ENCODE measurements at regions not wholly inside any gene's neighbourhood (a gene's known extent, or its start where the extent isn't known, plus 50 kb on each side); places are given as distances from the start of the nearest gene placed in this dataset.
"Not testable (repeated sequence)": the region's sequence is repeated elsewhere in the genome, so short reads cannot be mapped to it uniquely, and the experiment has no call there.

GRCh38 chr4:189010452-189011217 is 871.4 kb downstream of the TRIML1 start:
- not testable (repeated sequence) for H3K4me1 ChIP-seq (ENCODE audit: control insufficient read depth in 2 of 2, insufficient read depth in 2 of 2, low read length in 1 of 2); H3K27me3 ChIP-seq (ENCODE audit: control insufficient read depth in 1 of 2, insufficient read depth in 2 of 2, low read length in 2 of 2); H3K4me3 ChIP-seq (ENCODE audit: low read depth in 1 of 2, low read length in 2 of 2); H3K9me3 ChIP-seq (ENCODE audit: control insufficient read depth in 2 of 2, insufficient read depth in 1 of 2, low read depth in 1 of 2, low read length in 1 of 2); H3K36me3 ChIP-seq (ENCODE audit: control insufficient read depth in 2 of 2, insufficient read depth in 2 of 2, low read length in 1 of 2); H3K27ac ChIP-seq (ENCODE audit: low read depth in 2 of 2, low read length in 1 of 2)
- WGBS, 2 donors = 82 to 85% methylated on average over 21 to 25 of the region's 27 CpGs

GRCh38 chr4:189021831-189022230 is 882.6 kb downstream of the TRIML1 start:
- H3K9me3 ChIP-seq (ENCODE audit: control insufficient read depth in 2 of 2, insufficient read depth in 1 of 2, low read depth in 1 of 2, low read length in 1 of 2) = no peaks in the 10 kb centered on the region
- no peaks in the 10 kb centered on the region for H3K27me3 ChIP-seq (ENCODE audit: control insufficient read depth in 1 of 2, insufficient read depth in 2 of 2, low read length in 2 of 2)
- WGBS, 2 donors = 62 to 68% methylated on average over 5 of the region's 5 CpGs
- H3K27ac ChIP-seq (ENCODE audit: low read depth in 2 of 2, low read length in 1 of 2) = no peak overlapping the region
- H3K4me3 ChIP-seq (ENCODE audit: low read depth in 1 of 2, low read length in 2 of 2) = no peak overlapping the region
- no peaks in the 10 kb centered on the region for H3K36me3 ChIP-seq (ENCODE audit: control insufficient read depth in 2 of 2, insufficient read depth in 2 of 2, low read length in 1 of 2)
- H3K4me1 ChIP-seq (ENCODE audit: control insufficient read depth in 2 of 2, insufficient read depth in 2 of 2, low read length in 1 of 2) = no peaks in the 10 kb centered on the region

DNA sequence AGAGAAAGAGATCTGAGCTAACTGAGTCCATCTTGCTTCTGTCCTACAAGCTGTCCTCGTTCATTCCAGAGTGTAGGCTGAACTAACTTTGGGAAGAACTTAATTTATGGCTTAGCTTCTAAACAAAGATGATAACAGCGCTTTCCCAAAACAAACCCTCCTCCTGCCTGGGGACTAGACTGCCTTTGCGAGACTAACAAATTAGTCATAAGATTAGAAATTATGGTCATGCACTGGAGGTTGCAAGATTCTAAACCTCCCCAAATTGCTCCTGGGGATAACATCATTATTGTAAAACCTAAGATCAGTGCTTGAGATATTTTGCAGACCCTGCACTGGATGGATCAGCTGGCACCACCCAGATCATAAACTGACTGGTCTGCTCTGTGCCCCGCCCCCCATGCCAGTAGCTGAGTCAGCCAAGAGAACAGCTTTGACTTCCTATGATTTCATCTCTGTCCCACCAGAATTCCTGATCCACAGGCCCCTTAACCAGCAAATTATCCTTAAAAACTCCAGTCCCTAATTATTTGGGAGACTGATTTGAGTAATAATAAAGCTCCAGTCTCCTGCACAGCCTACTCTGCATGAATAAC is 883.3 kb downstream of the TRIML1 start:
- no peak overlapping the region for H3K27ac ChIP-seq (ENCODE audit: low read depth in 2 of 2, low read length in 1 of 2)
- H3K36me3 ChIP-seq (ENCODE audit: control insufficient read depth in 2 of 2, insufficient read depth in 2 of 2, low read length in 1 of 2) = no peaks in the 10 kb centered on the region
- no peaks in the 10 kb centered on the region for H3K27me3 ChIP-seq (ENCODE audit: control insufficient read depth in 1 of 2, insufficient read depth in 2 of 2, low read length in 2 of 2)
- no peaks in the 10 kb centered on the region for H3K4me1 ChIP-seq (ENCODE audit: control insufficient read depth in 2 of 2, insufficient read depth in 2 of 2, low read length in 1 of 2)
- H3K9me3 ChIP-seq (ENCODE audit: control insufficient read depth in 2 of 2, insufficient read depth in 1 of 2, low read depth in 1 of 2, low read length in 1 of 2) = no peaks in the 10 kb centered on the region
- 83 to 88% methylated on average over 4 of the region's 4 CpGs for WGBS, 2 donors
- no peak overlapping the region for H3K4me3 ChIP-seq (ENCODE audit: low read depth in 1 of 2, low read length in 2 of 2)

DNA sequence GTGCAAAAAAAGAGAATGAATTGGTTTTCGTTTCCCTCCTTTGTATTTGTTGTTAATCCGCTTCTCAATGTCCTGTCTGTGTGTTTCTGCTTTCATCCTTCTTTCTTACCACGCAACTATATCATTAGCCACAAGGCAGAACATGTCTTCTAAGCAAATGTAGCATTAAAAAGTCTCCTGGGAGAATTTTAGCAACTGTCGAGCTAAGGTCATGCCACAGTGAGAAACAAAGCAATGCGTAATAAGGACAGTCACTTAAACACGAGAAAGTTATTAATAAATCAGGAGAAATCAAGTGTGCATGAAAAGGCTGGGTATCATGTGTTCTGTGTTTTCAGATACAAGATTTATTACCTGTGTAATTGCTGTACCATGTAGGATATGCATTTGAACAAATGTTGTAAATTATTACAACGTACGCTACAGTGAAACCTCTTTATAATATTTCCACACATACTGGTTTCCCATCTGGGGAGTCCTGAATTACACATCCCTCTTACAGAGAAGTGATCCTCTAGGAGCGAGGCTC is 890.8 kb downstream of the TRIML1 start:
- Histone ChIP-seq H3K36me3 (ENCODE audit: control insufficient read depth in 2 of 2, insufficient read depth in 2 of 2, low read length in 1 of 2) (no peaks in the 10 kb centered on the region), H3K27me3 (ENCODE audit: control insufficient read depth in 1 of 2, insufficient read depth in 2 of 2, low read length in 2 of 2) (no peaks in the 10 kb centered on the region), H3K9me3 (ENCODE audit: control insufficient read depth in 2 of 2, insufficient read depth in 1 of 2, low read depth in 1 of 2, low read length in 1 of 2) (peaks cover 0 to 4% of the 10 kb centered on the region in 2 donors), H3K27ac (ENCODE audit: low read depth in 2 of 2, low read length in 1 of 2) (no peak overlapping the region), H3K4me1 (ENCODE audit: control insufficient read depth in 2 of 2, insufficient read depth in 2 of 2, low read length in 1 of 2) (no peaks in the 10 kb centered on the region), H3K4me3 (ENCODE audit: low read depth in 1 of 2, low read length in 2 of 2) (no peak overlapping the region)
- WGBS, 2 donors = 61 to 64% methylated on average over 9 of the region's 9 CpGs

DNA sequence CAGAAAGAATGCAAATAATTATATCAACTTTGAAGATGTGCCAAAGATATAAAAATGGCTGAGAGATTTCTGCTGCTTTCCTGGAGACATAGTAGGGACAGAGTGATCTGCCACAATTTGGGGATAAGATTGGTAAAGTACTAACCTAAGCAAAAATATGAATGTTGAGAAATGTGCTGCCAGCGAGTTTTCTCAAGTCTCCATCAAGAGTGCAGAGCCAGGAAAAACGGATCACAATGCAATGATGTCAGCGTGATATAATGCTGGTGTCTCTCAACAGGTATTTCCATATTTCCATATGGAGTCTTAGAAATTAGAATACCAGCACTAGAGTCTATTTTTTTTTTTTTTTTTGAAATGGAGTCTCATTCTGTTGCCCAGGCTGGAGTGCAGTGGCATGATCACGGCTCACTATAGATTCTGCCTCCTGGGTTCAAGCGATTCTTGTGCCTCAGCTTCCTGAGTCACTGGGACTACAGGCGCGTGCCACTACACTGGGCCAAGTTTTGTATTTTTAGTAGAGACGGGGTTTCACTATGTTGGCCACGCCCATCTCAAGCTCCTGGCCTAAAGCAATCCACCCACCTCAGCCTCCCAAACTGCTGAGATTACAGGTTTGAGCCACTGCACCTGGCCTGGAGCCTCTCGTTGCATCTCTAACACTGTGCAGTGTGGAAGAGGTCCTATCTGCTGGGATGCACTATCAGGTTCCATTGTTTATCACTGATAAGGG is 893.5 kb downstream of the TRIML1 start:
- Histone ChIP-seq H3K36me3 (ENCODE audit: control insufficient read depth in 2 of 2, insufficient read depth in 2 of 2, low read length in 1 of 2) (no peaks in the 10 kb centered on the region), H3K4me1 (ENCODE audit: control insufficient read depth in 2 of 2, insufficient read depth in 2 of 2, low read length in 1 of 2) (no peaks in the 10 kb centered on the region), H3K27ac (ENCODE audit: low read depth in 2 of 2, low read length in 1 of 2) (no peak overlapping the region), H3K27me3 (ENCODE audit: control insufficient read depth in 1 of 2, insufficient read depth in 2 of 2, low read length in 2 of 2) (no peaks in the 10 kb centered on the region), H3K9me3 (ENCODE audit: control insufficient read depth in 2 of 2, insufficient read depth in 1 of 2, low read depth in 1 of 2, low read length in 1 of 2) (peaks cover 0 to 7% of the 10 kb centered on the region in 2 donors), H3K4me3 (ENCODE audit: low read depth in 1 of 2, low read length in 2 of 2) (no peak overlapping the region)
- 78% methylated on average over 10 of the region's 10 CpGs for WGBS, 2 donors

DNA sequence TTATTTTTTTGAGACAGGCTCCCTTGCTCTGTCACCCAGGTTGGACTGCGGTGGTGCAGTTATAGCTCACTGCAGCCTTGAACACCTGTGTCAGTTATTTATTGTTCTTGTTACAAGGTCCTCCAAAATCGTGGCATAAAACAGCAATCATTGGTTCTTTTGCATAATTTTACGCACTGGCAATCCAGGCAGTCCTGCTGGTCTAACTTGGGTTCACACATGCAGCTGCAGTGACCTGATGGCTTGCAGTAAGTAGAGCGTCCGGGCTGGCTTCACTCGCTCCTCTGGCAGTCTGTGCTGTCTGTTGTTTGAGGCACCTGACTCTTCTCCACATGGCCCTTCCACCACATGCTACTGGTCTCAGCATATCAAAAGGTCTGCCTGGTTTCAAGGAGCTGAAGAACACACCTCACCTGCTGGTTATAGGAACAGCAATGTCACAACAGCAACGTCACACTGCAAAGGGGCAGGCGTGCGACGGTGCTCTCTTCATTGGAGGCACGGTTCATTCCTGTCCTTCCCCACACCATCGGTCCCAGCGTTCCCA is 894.6 kb downstream of the TRIML1 start:
- 83 to 87% methylated on average over 13 of the region's 13 CpGs for WGBS, 2 donors
- H3K4me3 ChIP-seq (ENCODE audit: low read depth in 1 of 2, low read length in 2 of 2) = no peak overlapping the region
- H3K9me3 ChIP-seq (ENCODE audit: control insufficient read depth in 2 of 2, insufficient read depth in 1 of 2, low read depth in 1 of 2, low read length in 1 of 2) = peaks cover 0 to 7% of the 10 kb centered on the region in 2 donors
- H3K27ac ChIP-seq (ENCODE audit: low read depth in 2 of 2, low read length in 1 of 2) = no peak overlapping the region
- no peaks in the 10 kb centered on the region for H3K36me3 ChIP-seq (ENCODE audit: control insufficient read depth in 2 of 2, insufficient read depth in 2 of 2, low read length in 1 of 2)
- no peaks in the 10 kb centered on the region for H3K27me3 ChIP-seq (ENCODE audit: control insufficient read depth in 1 of 2, insufficient read depth in 2 of 2, low read length in 2 of 2)
- H3K4me1 ChIP-seq (ENCODE audit: control insufficient read depth in 2 of 2, insufficient read depth in 2 of 2, low read length in 1 of 2) = no peaks in the 10 kb centered on the region

DNA sequence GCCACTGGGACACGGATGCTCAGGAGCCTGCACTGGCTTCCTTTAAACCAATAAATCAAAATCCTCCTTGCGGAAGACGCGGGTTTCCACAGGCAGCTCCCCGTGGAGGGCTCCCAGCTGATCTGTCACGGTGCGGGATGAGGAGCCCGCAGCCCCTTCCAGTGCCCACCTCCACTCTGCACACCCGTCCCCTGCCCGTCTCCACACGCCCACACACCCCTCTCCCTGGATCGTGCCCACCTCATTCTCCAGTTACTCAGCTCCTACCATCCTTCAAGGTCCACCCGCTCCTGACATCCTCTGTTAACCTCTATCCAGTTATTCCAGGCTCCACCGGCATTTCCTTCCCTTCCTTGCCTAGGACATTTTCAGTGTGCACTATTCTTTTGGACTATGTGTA is 895.9 kb downstream of the TRIML1 start:
- 88 to 92% methylated on average over 14 of the region's 14 CpGs for WGBS, 2 donors

GRCh38 chr4:189035654-189036053 is 896.4 kb downstream of the TRIML1 start:
- Histone ChIP-seq H3K27me3 (ENCODE audit: control insufficient read depth in 1 of 2, insufficient read depth in 2 of 2, low read length in 2 of 2) (no peaks in the 10 kb centered on the region), H3K4me1 (ENCODE audit: control insufficient read depth in 2 of 2, insufficient read depth in 2 of 2, low read length in 1 of 2) (no peaks in the 10 kb centered on the region), H3K9me3 (ENCODE audit: control insufficient read depth in 2 of 2, insufficient read depth in 1 of 2, low read depth in 1 of 2, low read length in 1 of 2) (peaks cover 0 to 8% of the 10 kb centered on the region in 2 donors), H3K4me3 (ENCODE audit: low read depth in 1 of 2, low read length in 2 of 2) (no peak overlapping the region), H3K36me3 (ENCODE audit: control insufficient read depth in 2 of 2, insufficient read depth in 2 of 2, low read length in 1 of 2) (no peaks in the 10 kb centered on the region), H3K27ac (ENCODE audit: low read depth in 2 of 2, low read length in 1 of 2) (no peak overlapping the region)
- 85 to 93% methylated on average over 19 of the region's 19 CpGs for WGBS, 2 donors

More for the DNA sequence above, 895.9 kb downstream of the TRIML1 start:
- H3K4me1 ChIP-seq (ENCODE audit: control insufficient read depth in 2 of 2, insufficient read depth in 2 of 2, low read length in 1 of 2) = no peaks in the 10 kb centered on the region
- no peak overlapping the region for H3K4me3 ChIP-seq (ENCODE audit: low read depth in 1 of 2, low read length in 2 of 2)
- H3K36me3 ChIP-seq (ENCODE audit: control insufficient read depth in 2 of 2, insufficient read depth in 2 of 2, low read length in 1 of 2) = no peaks in the 10 kb centered on the region
- H3K27me3 ChIP-seq (ENCODE audit: control insufficient read depth in 1 of 2, insufficient read depth in 2 of 2, low read length in 2 of 2) = no peaks in the 10 kb centered on the region
- peaks cover 0 to 8% of the 10 kb centered on the region in 2 donors for H3K9me3 ChIP-seq (ENCODE audit: control insufficient read depth in 2 of 2, insufficient read depth in 1 of 2, low read depth in 1 of 2, low read length in 1 of 2)
- H3K27ac ChIP-seq (ENCODE audit: low read depth in 2 of 2, low read length in 1 of 2) = no peak overlapping the region

GRCh38 chr4:189036906-189037305 is 897.7 kb downstream of the TRIML1 start:
- H3K4me1 ChIP-seq (ENCODE audit: control insufficient read depth in 2 of 2, insufficient read depth in 2 of 2, low read length in 1 of 2) = no peaks in the 10 kb centered on the region

More at GRCh38 chr4:189036906-189037305, 897.7 kb downstream of the TRIML1 start:
- 77 to 82% methylated on average over 6 of the region's 6 CpGs for WGBS, 2 donors
- H3K4me3 ChIP-seq (ENCODE audit: low read depth in 1 of 2, low read length in 2 of 2) = no peak overlapping the region
- peaks cover 0 to 8% of the 10 kb centered on the region in 2 donors for H3K9me3 ChIP-seq (ENCODE audit: control insufficient read depth in 2 of 2, insufficient read depth in 1 of 2, low read depth in 1 of 2, low read length in 1 of 2)
- H3K27ac ChIP-seq (ENCODE audit: low read depth in 2 of 2, low read length in 1 of 2) = no peak overlapping the region
- no peaks in the 10 kb centered on the region for H3K27me3 ChIP-seq (ENCODE audit: control insufficient read depth in 1 of 2, insufficient read depth in 2 of 2, low read length in 2 of 2)
- no peaks in the 10 kb centered on the region for H3K36me3 ChIP-seq (ENCODE audit: control insufficient read depth in 2 of 2, insufficient read depth in 2 of 2, low read length in 1 of 2)

All from esophagus (tissue), 2 donors.